ENCODE measurements at regions not wholly inside any gene's neighbourhood (a gene's known extent, or its start where the extent isn't known, plus 50 kb on each side); places are given as distances from the start of the nearest gene placed in this dataset.

DNA sequence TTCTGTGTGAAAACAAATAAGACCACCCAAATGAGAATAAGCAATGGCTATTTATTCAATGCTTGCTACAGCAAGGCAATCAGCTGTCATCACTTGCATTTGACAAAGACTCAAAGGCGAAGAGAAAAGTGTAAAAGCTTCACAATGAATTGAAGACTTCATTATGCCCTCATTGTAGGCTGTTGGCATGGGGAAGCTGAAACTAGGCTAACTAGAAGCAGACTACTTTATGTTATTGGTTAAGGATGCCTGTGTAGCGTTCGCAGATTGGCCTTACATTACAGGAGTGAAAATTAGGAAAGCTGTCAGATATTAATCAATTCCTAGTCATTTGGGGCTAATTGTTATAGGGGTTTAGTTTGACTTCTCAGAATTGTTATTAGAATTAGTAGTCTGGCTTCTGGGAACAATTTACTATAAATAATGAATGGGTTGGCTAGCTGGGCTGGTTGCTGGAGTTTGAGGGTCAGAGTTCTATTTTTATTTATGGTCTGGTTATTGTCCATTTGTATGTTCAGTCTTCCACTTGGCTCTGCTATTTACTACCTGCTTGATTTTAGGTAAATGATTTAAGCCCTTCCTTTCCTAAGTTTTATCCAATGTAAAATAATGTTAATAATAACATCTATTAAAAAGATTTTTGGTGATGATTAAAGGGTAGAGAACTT lies 437.2 kb upstream of the SYT4 start:
- Histone ChIP-seq H2AFZ (ENCODE audit: low read length) (no peak overlapping the region), H3K27ac (ENCODE audit: insufficient read depth, low read length) (no peak overlapping the region), H3K27me3 (ENCODE audit: control insufficient read depth, insufficient read depth, low read length) (no peaks in the 10 kb centered on the region), H3K4me3 (replicated peaks in 1 of 4; ENCODE audit: control extremely low read depth in 1 of 4, insufficient read depth in 1 of 4, low read depth in 3 of 4, low read length in 4 of 4) (no peak overlapping the region), H3K79me2 (ENCODE audit: control insufficient read depth, insufficient read depth, low read length) (no peaks in the 10 kb centered on the region), H3K4me1 (ENCODE audit: control insufficient read depth, extremely low read depth, insufficient read depth, low read length) (no peaks in the 10 kb centered on the region), H3K4me2 (ENCODE audit: extremely low read depth, insufficient read depth, low read length) (no peak overlapping the region), H3K36me3 (ENCODE audit: control insufficient read depth, insufficient read depth, low read length) (no peaks in the 10 kb centered on the region), H3K9me3 (ENCODE audit: control insufficient read depth, insufficient read depth, low read depth, low read length) (no peaks in the 10 kb centered on the region), H3K9ac (ENCODE audit: insufficient read depth, low read length) (no peak overlapping the region), H4K20me1 (ENCODE audit: control insufficient read depth, extremely low read depth, insufficient read depth, low read length) (no peaks in the 10 kb centered on the region)
- no peak for DNase-seq (ENCODE audit: low read depth in 2 of 2)
- TF ChIP-seq, protein P1, sequence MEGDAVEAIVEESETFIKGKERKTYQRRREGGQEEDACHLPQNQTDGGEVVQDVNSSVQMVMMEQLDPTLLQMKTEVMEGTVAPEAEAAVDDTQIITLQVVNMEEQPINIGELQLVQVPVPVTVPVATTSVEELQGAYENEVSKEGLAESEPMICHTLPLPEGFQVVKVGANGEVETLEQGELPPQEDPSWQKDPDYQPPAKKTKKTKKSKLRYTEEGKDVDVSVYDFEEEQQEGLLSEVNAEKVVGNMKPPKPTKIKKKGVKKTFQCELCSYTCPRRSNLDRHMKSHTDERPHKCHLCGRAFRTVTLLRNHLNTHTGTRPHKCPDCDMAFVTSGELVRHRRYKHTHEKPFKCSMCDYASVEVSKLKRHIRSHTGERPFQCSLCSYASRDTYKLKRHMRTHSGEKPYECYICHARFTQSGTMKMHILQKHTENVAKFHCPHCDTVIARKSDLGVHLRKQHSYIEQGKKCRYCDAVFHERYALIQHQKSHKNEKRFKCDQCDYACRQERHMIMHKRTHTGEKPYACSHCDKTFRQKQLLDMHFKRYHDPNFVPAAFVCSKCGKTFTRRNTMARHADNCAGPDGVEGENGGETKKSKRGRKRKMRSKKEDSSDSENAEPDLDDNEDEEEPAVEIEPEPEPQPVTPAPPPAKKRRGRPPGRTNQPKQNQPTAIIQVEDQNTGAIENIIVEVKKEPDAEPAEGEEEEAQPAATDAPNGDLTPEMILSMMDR (conservative IDR thresholded peaks at IDR 0.05 in 1 of 2, IDR thresholded peaks at IDR 0.05 in 1 of 2; ENCODE audit: low read depth in 1 of 2, low read length in 2 of 2), result no peak
- no peak for TF ChIP-seq EZH2 (IDR thresholded peaks at IDR 0.05; ENCODE audit: low read length, missing control alignments)

DNA sequence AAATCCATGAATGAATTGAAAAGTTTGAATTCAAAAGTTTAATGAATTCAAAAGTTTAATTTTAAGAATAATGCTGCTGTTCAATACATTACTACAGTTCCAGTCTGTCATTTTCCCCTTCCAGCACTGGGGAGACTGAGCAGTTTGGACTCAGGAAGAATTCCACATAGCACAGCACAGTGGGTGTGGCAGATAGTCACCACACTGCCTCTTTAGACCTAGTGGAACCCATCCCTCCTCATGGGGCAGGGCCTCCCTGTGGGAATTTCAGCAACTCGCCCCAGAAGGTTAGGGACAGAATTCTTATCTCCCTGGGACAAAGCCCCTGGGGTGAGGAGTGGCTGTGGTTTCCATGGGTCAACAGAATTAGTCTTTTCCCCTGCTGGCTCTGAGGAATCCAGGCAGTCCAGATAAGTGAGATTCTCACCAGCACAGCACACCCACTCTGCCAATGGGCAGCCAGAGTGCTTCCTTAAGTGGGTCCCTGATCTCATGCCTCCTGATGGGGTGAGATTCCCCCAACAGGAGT lies 442.0 kb upstream of the SYT4 start:
- Histone ChIP-seq H3K79me2 (ENCODE audit: control insufficient read depth, insufficient read depth, low read length) (no peaks in the 10 kb centered on the region), H3K4me2 (ENCODE audit: extremely low read depth, insufficient read depth, low read length) (no peak overlapping the region), H3K4me3 (replicated peaks in 1 of 4; ENCODE audit: control extremely low read depth in 1 of 4, insufficient read depth in 1 of 4, low read depth in 3 of 4, low read length in 4 of 4) (no peak overlapping the region), H3K9me3 (ENCODE audit: control insufficient read depth, insufficient read depth, low read depth, low read length) (no peaks in the 10 kb centered on the region), H3K9ac (ENCODE audit: insufficient read depth, low read length) (no peak overlapping the region), H4K20me1 (ENCODE audit: control insufficient read depth, extremely low read depth, insufficient read depth, low read length) (no peaks in the 10 kb centered on the region), H3K27me3 (ENCODE audit: control insufficient read depth, insufficient read depth, low read length) (no peaks in the 10 kb centered on the region), H2AFZ (ENCODE audit: low read length) (no peak overlapping the region), H3K4me1 (ENCODE audit: control insufficient read depth, extremely low read depth, insufficient read depth, low read length) (no peaks in the 10 kb centered on the region), H3K27ac (ENCODE audit: insufficient read depth, low read length) (no peak overlapping the region), H3K36me3 (ENCODE audit: control insufficient read depth, insufficient read depth, low read length) (no peaks in the 10 kb centered on the region)
- TF ChIP-seq, protein P1 (conservative IDR thresholded peaks at IDR 0.05 in 1 of 2, IDR thresholded peaks at IDR 0.05 in 1 of 2; ENCODE audit: low read depth in 1 of 2, low read length in 2 of 2), result no peak
- TF ChIP-seq EZH2 (IDR thresholded peaks at IDR 0.05; ENCODE audit: low read length, missing control alignments), result no peak
- DNase-seq (ENCODE audit: low read depth in 2 of 2), result no peak

- TF ChIP-seq, protein P1 (conservative IDR thresholded peaks at IDR 0.05 in 1 of 2, IDR thresholded peaks at IDR 0.05 in 1 of 2; ENCODE audit: low read depth in 1 of 2, low read length in 2 of 2), result no peak
- no peak for TF ChIP-seq EZH2 (IDR thresholded peaks at IDR 0.05; ENCODE audit: low read length, missing control alignments)
- Histone ChIP-seq H2AFZ (ENCODE audit: low read length) (no peak overlapping the region), H3K4me2 (ENCODE audit: extremely low read depth, insufficient read depth, low read length) (no peak overlapping the region), H3K36me3 (ENCODE audit: control insufficient read depth, insufficient read depth, low read length) (no peaks in the 10 kb centered on the region), H3K79me2 (ENCODE audit: control insufficient read depth, insufficient read depth, low read length) (no peaks in the 10 kb centered on the region), H3K27ac (ENCODE audit: insufficient read depth, low read length) (no peak overlapping the region), H3K9ac (ENCODE audit: insufficient read depth, low read length) (no peak overlapping the region), H3K4me1 (ENCODE audit: control insufficient read depth, extremely low read depth, insufficient read depth, low read length) (no peaks in the 10 kb centered on the region), H3K9me3 (ENCODE audit: control insufficient read depth, insufficient read depth, low read depth, low read length) (no peaks in the 10 kb centered on the region), H4K20me1 (ENCODE audit: control insufficient read depth, extremely low read depth, insufficient read depth, low read length) (no peaks in the 10 kb centered on the region), H3K27me3 (ENCODE audit: control insufficient read depth, insufficient read depth, low read length) (no peaks in the 10 kb centered on the region), H3K4me3 (replicated peaks in 1 of 4; ENCODE audit: control extremely low read depth in 1 of 4, insufficient read depth in 1 of 4, low read depth in 3 of 4, low read length in 4 of 4) (no peak overlapping the region)
- peak; percentile 16 to 72 for DNase-seq (ENCODE audit: low read depth in 2 of 2)
These were observed 442.8 kb upstream of the SYT4 start for GRCh38 chr18:43720041-43720440.
